ENCODE measurements at regions not wholly inside any gene's neighbourhood (a gene's known extent, or its start where the extent isn't known, plus 50 kb on each side); places are given as distances from the start of the nearest gene placed in this dataset.

GRCh38 chr3:28139288-28139687, 102.1 kb upstream of the CMC1 start:
- H3K27ac ChIP-seq = no peak overlapping the region
- TF ChIP-seq CTCF (conservative IDR thresholded peaks at IDR 0.05) = no peak
- TF ChIP-seq ZFX (IDR thresholded peaks at IDR 0.05) = no peak

- TF ChIP-seq ZFX (IDR thresholded peaks at IDR 0.05) (no peak), CTCF (conservative IDR thresholded peaks at IDR 0.05) (no peak)
- H3K27ac ChIP-seq = no peak overlapping the region
Observed at GRCh38 chr3:28139967-28140634, 101.3 kb upstream of the CMC1 start.

GRCh38 chr3:28140664-28141063, 100.8 kb upstream of the CMC1 start:
- TF ChIP-seq ZFX (IDR thresholded peaks at IDR 0.05) (no peak), CTCF (conservative IDR thresholded peaks at IDR 0.05) (no peak)
- no peak overlapping the region for H3K27ac ChIP-seq

- TF ChIP-seq CTCF (conservative IDR thresholded peaks at IDR 0.05) (no peak), ZFX (IDR thresholded peaks at IDR 0.05) (no peak)
- no peak overlapping the region for H3K27ac ChIP-seq
Observed at GRCh38 chr3:28149960-28150359, 91.5 kb upstream of the CMC1 start.

GRCh38 chr3:28150465-28151206, 90.8 kb upstream of the CMC1 start:
- no peak overlapping the region for H3K27ac ChIP-seq
- no peak for TF ChIP-seq ZFX (IDR thresholded peaks at IDR 0.05)
- TF ChIP-seq CTCF (conservative IDR thresholded peaks at IDR 0.05) = no peak

GRCh38 chr3:28151207-28151550, 90.2 kb upstream of the CMC1 start:
- no peak overlapping the region for H3K27ac ChIP-seq
- no peak for TF ChIP-seq CTCF (conservative IDR thresholded peaks at IDR 0.05)
- TF ChIP-seq ZFX (IDR thresholded peaks at IDR 0.05) = no peak

- no peak overlapping the region for H3K27ac ChIP-seq
- TF ChIP-seq CTCF (conservative IDR thresholded peaks at IDR 0.05) = no peak
- no peak for TF ChIP-seq ZFX (IDR thresholded peaks at IDR 0.05)
Observed at GRCh38 chr3:28151608-28152228, 89.7 kb upstream of the CMC1 start.

Measured in C4-2B (cell line).